WERI-Rb-1 (cell line): ENCODE measurements at regions not wholly inside any gene's neighbourhood (a gene's known extent, or its start where the extent isn't known, plus 50 kb on each side); places are given as distances from the start of the nearest gene placed in this dataset.

Experiments
- DNase-seq: peaks from one replicate; pipeline ENCODE4 v3.0.0-alpha.2; 2020
- H3K27ac ChIP-seq: fragments of 250-450 bp; sonication (Bioruptor Pico); 2 replicates; pipeline ENCODE4 v1.5.1; 2020; ENCODE audit warnings: mild to moderate bottlenecking, moderate library complexity
- H3K27me3 ChIP-seq: fragments of 250-450 bp; sonication (Bioruptor Pico); 2 replicates; pipeline ENCODE4 v1.5.1; 2021; ENCODE audit warnings: mild to moderate bottlenecking, low read depth, moderate library complexity; ENCODE audit not compliant: insufficient read depth, severe bottlenecking
- H3K36me3 ChIP-seq: fragments of 250-450 bp; sonication (Bioruptor Pico); 2 replicates; pipeline ENCODE4 v1.5.1; 2020; ENCODE audit warnings: mild to moderate bottlenecking, moderate library complexity
- H3K4me3 ChIP-seq: 2 replicates; pipeline ENCODE4 v1.5.1; 2011; ENCODE audit warnings: low read depth, mild to moderate bottlenecking, control low read depth, low read length
- H3K9me3 ChIP-seq: fragments of 250-450 bp; sonication (Bioruptor Pico); 2 replicates; pipeline ENCODE4 v1.5.1; 2021; ENCODE audit warnings: mild to moderate bottlenecking, moderate library complexity; ENCODE audit not compliant: severe bottlenecking
- TF ChIP-seq, protein P1 (sequence below): IDR thresholded peaks from 2 replicates; pipeline ENCODE4 v1.5.1; 2011; ENCODE audit warnings: low read depth, mild to moderate bottlenecking, control low read depth, inconsistent platforms, low read length

DNA sequence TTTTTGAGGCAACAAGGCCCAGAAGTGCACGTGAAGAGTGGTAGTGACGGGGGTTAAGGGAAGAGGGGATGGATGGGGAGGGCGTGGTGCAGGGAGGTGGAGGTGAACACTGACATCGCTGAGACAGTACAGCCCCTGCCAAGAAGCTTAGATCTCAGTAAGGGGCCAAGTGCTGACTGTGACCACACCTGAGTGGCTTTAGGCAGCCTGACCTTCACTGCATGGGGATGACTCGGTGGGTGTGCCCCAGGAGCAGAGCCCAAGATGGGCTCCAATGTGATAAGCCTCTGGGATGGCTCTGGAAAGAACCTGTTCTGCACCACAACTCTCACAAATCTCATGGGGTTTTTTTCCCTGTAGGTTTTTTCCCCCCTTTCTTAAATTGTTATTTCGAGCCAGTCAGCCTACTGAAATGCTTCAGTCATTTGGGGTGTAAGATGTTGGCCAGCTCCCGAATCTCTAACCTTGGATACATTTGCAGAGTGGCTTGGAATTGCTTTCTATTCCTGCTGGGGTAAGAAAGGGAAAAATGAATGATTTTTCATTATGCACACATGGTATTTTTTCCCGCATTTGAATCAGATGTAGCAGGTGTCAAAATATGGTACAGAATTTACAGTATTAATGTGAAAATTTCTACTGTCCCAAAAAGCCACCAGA is 165.0 kb downstream of the TM9SF2 start:
- Histone ChIP-seq H3K36me3 (no peaks in the 10 kb centered on the region), H3K27ac (no peak overlapping the region), H3K27me3 (no peaks in the 10 kb centered on the region), H3K9me3 (no peaks in the 10 kb centered on the region), H3K4me3 (no peak overlapping the region)
- DNase-seq = no peak
- TF ChIP-seq, protein P1, sequence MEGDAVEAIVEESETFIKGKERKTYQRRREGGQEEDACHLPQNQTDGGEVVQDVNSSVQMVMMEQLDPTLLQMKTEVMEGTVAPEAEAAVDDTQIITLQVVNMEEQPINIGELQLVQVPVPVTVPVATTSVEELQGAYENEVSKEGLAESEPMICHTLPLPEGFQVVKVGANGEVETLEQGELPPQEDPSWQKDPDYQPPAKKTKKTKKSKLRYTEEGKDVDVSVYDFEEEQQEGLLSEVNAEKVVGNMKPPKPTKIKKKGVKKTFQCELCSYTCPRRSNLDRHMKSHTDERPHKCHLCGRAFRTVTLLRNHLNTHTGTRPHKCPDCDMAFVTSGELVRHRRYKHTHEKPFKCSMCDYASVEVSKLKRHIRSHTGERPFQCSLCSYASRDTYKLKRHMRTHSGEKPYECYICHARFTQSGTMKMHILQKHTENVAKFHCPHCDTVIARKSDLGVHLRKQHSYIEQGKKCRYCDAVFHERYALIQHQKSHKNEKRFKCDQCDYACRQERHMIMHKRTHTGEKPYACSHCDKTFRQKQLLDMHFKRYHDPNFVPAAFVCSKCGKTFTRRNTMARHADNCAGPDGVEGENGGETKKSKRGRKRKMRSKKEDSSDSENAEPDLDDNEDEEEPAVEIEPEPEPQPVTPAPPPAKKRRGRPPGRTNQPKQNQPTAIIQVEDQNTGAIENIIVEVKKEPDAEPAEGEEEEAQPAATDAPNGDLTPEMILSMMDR = no peak

DNA sequence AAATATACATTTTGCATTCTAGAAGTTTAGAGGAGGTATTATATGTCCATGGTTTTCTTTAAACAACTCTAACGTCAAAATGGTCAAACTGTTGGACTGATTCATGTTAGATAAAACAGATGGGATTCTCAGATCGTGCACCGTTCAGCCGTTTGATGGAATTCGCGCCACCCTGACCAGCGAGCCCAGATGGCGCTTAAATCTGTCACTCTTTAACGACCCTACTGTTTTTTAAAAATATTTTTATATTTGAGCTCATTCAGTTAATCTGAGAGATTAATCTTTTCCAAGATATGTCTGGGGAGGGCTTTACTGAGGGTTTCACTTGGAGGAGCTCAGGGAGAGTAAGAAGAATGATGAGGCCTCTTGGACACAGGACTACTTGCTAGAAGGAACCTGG is 164.4 kb downstream of the TM9SF2 start:
- H3K27ac ChIP-seq = no peak overlapping the region
- DNase-seq = no peak
- no peaks in the 10 kb centered on the region for H3K9me3 ChIP-seq
- no peak overlapping the region for H3K4me3 ChIP-seq
- no peaks in the 10 kb centered on the region for H3K36me3 ChIP-seq
- TF ChIP-seq, protein P1 = no peak
- H3K27me3 ChIP-seq = no peaks in the 10 kb centered on the region

DNA sequence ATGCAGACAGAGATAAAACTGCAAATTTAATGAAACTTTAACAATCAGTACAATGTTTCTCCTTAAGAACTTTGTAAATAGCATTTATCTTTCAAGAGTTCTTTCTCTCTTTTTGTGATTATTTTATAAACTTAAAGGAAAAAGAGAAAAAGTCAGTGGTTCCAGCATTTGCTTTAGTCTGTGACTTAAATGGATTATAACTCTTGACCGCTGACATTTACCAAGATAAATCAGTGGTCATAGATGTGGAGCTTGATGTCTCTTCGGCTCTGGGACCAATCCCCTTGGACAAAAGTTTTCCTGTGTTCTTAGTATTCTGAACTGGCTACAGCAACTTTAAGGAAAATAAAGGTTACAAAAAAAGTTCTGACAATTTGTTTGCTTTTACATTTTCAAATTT is 162.6 kb downstream of the TM9SF2 start:
- TF ChIP-seq, protein P1 = no peak
- Histone ChIP-seq H3K27me3 (no peaks in the 10 kb centered on the region), H3K9me3 (no peaks in the 10 kb centered on the region), H3K36me3 (no peaks in the 10 kb centered on the region), H3K4me3 (no peak overlapping the region), H3K27ac (no peak overlapping the region)
- DNase-seq = no peak

DNA sequence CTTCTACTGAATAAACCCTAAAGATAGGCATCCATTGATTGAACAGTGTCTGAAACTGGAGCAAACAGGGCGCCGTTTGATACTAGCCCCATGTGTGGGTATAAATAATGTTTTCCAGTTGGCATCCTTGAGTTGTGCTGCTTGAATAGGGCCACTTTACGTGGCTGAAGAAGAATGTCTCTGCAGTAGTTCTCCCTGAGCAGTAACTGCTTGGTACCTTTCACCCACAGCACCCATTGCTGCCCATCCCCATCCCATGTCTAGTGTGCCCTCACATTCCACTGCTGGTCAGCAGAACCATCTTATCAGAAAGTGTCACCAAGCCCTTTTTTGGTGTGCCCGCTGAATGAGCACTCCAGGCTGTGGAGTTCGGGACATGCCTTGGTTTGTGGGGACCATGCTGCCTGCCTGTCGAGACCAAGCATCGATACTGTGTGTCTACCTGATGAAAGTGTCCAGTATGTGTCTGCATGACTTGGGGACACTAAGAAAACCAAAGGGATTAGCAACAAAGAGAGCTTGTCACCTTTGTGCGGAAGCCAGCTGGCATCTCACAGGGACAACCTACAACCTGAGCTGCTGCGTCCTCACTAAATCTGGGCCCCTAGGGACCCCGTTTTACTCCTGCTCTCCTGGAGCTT is 162.0 kb downstream of the TM9SF2 start:
- Histone ChIP-seq H3K36me3 (no peaks in the 10 kb centered on the region), H3K9me3 (no peaks in the 10 kb centered on the region), H3K4me3 (no peak overlapping the region), H3K27me3 (no peaks in the 10 kb centered on the region), H3K27ac (no peak overlapping the region)
- DNase-seq = no peak
- TF ChIP-seq, protein P1 = no peak

DNA sequence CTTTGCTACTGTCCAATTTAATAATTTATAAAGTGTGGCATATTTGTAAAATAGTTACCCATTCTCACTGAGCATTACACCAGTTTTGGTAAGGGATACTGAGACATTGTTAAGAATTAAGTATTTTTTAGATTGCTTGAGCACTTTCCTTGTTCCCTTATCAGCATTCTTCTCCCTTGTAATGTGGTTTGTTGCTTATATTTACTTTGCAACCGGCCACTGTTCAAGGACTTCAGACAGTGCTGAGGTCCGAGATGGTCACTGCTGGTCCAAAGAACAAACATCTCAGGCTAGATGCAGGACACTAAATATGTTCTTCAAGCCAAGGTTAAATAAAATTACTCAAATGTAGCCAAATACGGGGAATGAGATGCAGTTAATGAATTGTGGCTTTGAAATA is 161.4 kb downstream of the TM9SF2 start:
- Histone ChIP-seq H3K36me3 (no peaks in the 10 kb centered on the region), H3K4me3 (no peak overlapping the region), H3K27me3 (no peaks in the 10 kb centered on the region), H3K9me3 (no peaks in the 10 kb centered on the region), H3K27ac (no peak overlapping the region)
- DNase-seq = no peak
- TF ChIP-seq, protein P1 = no peak

DNA sequence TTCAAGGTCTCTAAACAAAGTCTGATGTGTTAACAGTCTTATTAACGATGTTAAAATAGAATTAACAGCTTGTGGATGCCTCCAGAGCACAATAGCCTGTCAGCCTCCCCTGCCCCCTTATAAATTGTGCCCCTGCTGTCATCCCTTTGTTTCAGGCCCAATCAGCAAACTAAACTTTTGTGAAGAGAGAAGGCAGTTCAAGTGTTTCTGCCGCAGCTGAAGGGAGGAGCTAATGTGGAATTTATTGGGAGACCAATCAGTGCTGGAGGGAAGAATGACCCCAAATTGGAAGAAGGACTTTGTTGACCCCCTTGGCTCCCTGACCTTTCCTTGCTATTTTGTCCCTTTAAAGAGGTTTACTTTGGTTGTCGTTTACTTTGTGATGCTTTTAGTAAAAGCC is 160.5 kb downstream of the TM9SF2 start:
- Histone ChIP-seq H3K27me3 (no peaks in the 10 kb centered on the region), H3K4me3 (no peak overlapping the region), H3K36me3 (no peaks in the 10 kb centered on the region), H3K27ac (no peak overlapping the region), H3K9me3 (no peaks in the 10 kb centered on the region)
- no peak for DNase-seq
- TF ChIP-seq, protein P1 = no peak
